ENCODE measurements at regions not wholly inside any gene's neighbourhood (a gene's known extent, or its start where the extent isn't known, plus 50 kb on each side); places are given as distances from the start of the nearest gene placed in this dataset.

DNA sequence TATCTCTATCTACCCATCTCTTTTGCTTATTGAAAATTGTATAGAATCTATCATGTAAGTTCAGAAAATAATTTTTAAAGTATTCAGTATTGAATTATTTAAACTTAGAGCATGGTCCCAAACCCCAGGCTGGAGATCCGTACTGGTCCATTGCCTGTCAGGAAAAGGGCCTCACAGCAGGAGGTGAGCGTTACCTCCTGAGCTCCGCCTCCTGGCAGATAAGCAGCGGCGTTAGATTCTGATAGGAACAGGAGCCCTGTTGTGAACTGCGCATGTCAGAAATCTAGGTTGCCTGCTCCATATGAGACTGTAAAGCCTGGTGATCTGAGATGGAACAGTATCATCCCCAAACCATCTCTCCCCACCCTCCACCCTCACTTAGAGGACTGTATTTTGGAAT lies 266.0 kb upstream of the CNTNAP2 start:
- FAIRE-seq (no peak), DNase-seq (ENCODE audit: low read depth, low spot score) (no peak)
- Histone ChIP-seq H2AFZ (ENCODE audit: low read depth, low read length) (no peak overlapping the region), H3K9me1 (replicated peaks; ENCODE audit: control insufficient read depth, extremely low read depth, insufficient read depth, low read length) (no peaks in the 10 kb centered on the region), H3K9ac (replicated peaks; ENCODE audit: extremely low read depth, insufficient read depth, low read length) (no peak overlapping the region), H3K27me3 (ENCODE audit: control insufficient read depth in 2 of 2, insufficient read depth in 2 of 2, low read length in 2 of 2) (no peaks in the 10 kb centered on the region), H3K4me1 (ENCODE audit: control insufficient read depth, extremely low read depth, insufficient read depth, low read length) (no peaks in the 10 kb centered on the region), H3K4me3 (replicated peaks in 1 of 3; ENCODE audit: insufficient read depth in 1 of 3, low read depth in 1 of 3, low read length in 3 of 3) (no peak overlapping the region), H4K20me1 (replicated peaks; ENCODE audit: control insufficient read depth, extremely low read depth, insufficient read depth, low read length) (no peaks in the 10 kb centered on the region), H3K79me2 (ENCODE audit: control insufficient read depth, insufficient read depth, low read length) (no peaks in the 10 kb centered on the region), H3K4me2 (ENCODE audit: insufficient read depth, low read length) (no peak overlapping the region), H3K36me3 (ENCODE audit: control insufficient read depth in 2 of 2, extremely low read depth in 1 of 2, insufficient read depth in 2 of 2, low read length in 2 of 2) (no peaks in the 10 kb centered on the region), H3K27ac (ENCODE audit: insufficient read depth, low read depth, low read length) (no peak overlapping the region), H3K9me3 (replicated peaks; ENCODE audit: control insufficient read depth, insufficient read depth, low read length) (peaks cover 2% of the 10 kb centered on the region)
- ChIA-PET POLR2A (no interaction called here), CTCF (no interaction called here)
- intact Hi-C loops (cut with micrococcal nuclease) (no loop called here), dilution Hi-C loops (cut with MboI; ENCODE audit: extremely low pct_ligation_motif_present, low sequenced_read_pairs) (no loop called here)
- TF ChIP-seq GATA2 (IDR thresholded peaks at IDR 0.05; ENCODE audit: insufficient read depth, insufficient read length, low read depth, low read length): no peak
- TF ChIP-seq POLR2AphosphoS5 (IDR thresholded peaks at IDR 0.05; ENCODE audit: insufficient read depth, low read depth, low read length): no peak
- no peak for TF ChIP-seq POLR2A (IDR thresholded peaks at IDR 0.05; ENCODE audit: low read depth, low read length)
- no peak for TF ChIP-seq FOS (IDR thresholded peaks at IDR 0.05; ENCODE audit: borderline replicate concordance, insufficient read depth, low read length)
- TF ChIP-seq, protein P1, sequence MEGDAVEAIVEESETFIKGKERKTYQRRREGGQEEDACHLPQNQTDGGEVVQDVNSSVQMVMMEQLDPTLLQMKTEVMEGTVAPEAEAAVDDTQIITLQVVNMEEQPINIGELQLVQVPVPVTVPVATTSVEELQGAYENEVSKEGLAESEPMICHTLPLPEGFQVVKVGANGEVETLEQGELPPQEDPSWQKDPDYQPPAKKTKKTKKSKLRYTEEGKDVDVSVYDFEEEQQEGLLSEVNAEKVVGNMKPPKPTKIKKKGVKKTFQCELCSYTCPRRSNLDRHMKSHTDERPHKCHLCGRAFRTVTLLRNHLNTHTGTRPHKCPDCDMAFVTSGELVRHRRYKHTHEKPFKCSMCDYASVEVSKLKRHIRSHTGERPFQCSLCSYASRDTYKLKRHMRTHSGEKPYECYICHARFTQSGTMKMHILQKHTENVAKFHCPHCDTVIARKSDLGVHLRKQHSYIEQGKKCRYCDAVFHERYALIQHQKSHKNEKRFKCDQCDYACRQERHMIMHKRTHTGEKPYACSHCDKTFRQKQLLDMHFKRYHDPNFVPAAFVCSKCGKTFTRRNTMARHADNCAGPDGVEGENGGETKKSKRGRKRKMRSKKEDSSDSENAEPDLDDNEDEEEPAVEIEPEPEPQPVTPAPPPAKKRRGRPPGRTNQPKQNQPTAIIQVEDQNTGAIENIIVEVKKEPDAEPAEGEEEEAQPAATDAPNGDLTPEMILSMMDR (IDR thresholded peaks at IDR 0.05; ENCODE audit: extremely low read depth in 1 of 2, insufficient read depth in 1 of 2, low read depth in 1 of 2, low read length in 2 of 2): no peak
- TF ChIP-seq EZH2 (IDR thresholded peaks at IDR 0.05; ENCODE audit: borderline replicate concordance, low read depth, low read length, severe bottlenecking): no peak
- TF ChIP-seq JUN (IDR thresholded peaks at IDR 0.05; ENCODE audit: borderline replicate concordance, insufficient read depth, insufficient read length, low read depth): no peak
- TF ChIP-seq MAX (IDR thresholded peaks at IDR 0.05; ENCODE audit: insufficient read depth, insufficient read length): no peak
- TF ChIP-seq MYC (IDR thresholded peaks at IDR 0.05; ENCODE audit: low read depth, low read length): no peak
- no TSS peak for BruUV-seq (replicated peaks)

Data from endothelial cell of umbilical vein (primary cell).